DMS79 treated with DMSO at 0.1 percent for 48 hours (cell line): ENCODE measurements at regions not wholly inside any gene's neighbourhood (a gene's known extent, or its start where the extent isn't known, plus 50 kb on each side); places are given as distances from the start of the nearest gene placed in this dataset.
A peak's percentile ranks its signal among the peaks of the same experiment; 100 is the strongest.

Experiments used
- DNase-seq: peaks from one replicate; lab custom pipeline; 2025; lab: John Stamatoyannopoulos, UW

DNA sequence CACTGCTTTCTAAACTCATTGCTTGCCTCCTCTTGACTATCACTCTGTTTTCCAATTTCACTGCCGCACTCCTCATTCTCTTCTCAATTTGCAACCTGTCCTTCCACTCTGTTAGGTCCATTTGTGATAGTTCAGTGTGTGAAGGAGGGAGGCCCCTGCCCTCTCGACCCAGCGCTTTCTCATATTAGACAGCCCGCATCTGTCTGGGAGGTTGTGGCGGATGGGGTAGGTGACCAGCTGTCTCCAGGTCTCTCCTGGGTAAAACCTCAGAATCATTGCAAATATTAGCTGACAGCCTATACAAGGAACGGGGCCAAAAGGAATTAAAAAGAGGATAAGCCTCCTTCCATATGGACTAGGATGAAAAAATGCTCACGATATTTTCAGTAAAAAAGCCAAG, 358.3 kb downstream of the SHQ1 start:
- no peak for DNase-seq

- no peak for DNase-seq
Measured at GRCh38 chr3:72488738-72489035, 359.6 kb downstream of the SHQ1 start.

GRCh38 chr3:72487946-72488737, 360.1 kb downstream of the SHQ1 start:
- peak; percentile 33 for DNase-seq

- DNase-seq = no peak
Measured at GRCh38 chr3:72487078-72487765, 361.0 kb downstream of the SHQ1 start.

- no peak for DNase-seq
Measured at GRCh38 chr3:72485641-72486040, 362.6 kb downstream of the SHQ1 start.

DNA sequence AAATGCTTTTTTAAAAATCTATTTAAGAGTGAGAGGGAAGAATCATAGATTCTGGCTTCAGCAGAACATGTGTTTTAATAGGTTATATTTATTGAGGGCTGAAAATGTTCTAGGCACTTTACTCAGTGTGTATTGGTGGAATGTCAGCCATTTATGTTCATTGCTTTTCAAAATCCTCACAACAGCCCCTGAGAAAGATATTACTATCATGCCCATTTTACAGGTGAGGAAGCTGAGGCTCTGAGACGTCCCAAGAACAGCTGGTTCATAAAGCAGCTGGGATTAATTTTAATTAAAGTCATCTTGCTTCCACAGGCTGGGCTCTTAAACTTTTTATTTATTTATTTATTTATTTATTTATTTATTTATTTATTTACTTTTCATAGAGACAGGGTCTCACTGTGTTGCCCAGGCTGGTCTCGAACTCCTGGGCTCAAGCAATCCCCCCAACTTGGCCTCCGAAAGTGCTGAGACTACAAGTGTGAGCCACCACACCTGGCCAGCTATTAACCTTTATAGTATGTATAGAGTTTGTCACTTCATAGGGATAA, 364.6 kb downstream of the SHQ1 start:
- DNase-seq = no peak

DNA sequence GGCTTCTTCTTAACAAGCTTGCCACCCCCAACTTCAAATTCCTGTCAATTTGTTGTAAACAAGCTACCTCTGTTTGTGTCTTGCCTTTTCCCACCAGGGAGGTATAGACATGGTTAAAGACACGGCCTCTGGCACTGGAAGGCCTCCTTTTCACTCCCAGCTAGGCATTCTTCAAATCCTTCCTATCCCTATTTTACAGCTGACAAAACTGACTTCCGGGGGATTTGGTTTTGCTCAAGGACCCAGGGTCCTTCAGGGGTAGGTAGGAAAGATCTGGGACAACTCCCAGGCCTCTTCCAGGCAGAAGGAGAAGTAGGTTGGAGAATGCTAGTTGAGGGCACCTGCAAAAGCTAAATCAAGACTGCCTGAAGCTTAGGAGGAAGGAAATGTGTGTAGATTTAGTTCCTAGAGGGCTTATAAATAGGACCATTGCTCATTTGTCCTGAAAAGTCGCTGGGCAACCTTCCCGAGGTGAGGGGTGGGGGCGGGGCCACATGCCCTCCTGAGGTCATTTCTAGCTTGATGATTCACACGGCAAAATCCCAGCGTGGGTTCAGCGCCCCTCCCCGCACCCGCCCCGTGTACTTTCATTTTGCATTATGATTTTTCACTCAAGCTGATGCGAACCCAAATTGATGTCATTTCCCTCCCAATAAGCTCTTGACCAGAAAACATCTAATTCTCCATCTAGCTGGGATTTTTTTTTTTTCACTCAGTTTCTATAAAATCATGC, 365.5 kb downstream of the SHQ1 start:
- DNase-seq = no peak

DNA sequence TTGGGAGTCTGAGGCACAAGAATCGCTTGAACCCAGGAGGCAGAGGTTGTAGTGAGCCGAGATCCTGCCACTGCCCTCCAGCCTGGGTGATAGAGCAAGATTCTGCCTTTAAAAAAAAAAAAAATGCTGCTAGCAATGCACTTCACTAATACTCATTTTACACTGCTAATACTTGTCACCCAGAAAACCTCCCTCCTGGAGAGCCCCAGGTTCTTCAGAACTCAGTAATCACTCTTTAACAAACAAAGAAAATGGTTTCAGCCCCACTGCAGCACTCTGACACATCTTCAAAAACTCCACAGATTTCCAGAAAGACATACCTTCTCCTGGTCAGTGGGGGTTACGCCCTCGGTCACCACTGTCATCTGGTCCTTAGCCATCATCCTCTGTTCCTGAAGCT, 366.7 kb downstream of the SHQ1 start:
- DNase-seq = no peak

DNA sequence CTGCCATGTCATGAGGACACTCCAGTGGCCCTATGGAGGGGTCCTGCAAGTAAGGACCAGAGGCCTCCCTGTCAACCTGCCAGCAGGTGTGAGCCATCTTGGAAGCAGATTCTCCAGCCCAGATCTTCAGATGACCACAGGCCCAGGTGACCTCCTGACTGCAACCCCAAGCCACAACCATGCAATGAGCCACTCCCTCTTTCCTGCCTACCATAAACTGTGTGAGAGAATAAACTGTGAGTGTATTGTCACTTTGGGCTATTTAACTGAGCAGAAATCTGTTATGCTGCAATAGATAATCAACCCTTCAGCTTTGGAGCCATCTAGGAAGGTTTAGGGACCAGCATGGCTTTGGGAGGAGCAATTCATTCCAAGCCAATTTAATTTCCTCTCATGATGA, 367.9 kb downstream of the SHQ1 start:
- DNase-seq = no peak

GRCh38 chr3:72479651-72480215, 368.5 kb downstream of the SHQ1 start:
- DNase-seq = no peak

GRCh38 chr3:72476139-72476483, 372.1 kb downstream of the SHQ1 start:
- no peak for DNase-seq

DNA sequence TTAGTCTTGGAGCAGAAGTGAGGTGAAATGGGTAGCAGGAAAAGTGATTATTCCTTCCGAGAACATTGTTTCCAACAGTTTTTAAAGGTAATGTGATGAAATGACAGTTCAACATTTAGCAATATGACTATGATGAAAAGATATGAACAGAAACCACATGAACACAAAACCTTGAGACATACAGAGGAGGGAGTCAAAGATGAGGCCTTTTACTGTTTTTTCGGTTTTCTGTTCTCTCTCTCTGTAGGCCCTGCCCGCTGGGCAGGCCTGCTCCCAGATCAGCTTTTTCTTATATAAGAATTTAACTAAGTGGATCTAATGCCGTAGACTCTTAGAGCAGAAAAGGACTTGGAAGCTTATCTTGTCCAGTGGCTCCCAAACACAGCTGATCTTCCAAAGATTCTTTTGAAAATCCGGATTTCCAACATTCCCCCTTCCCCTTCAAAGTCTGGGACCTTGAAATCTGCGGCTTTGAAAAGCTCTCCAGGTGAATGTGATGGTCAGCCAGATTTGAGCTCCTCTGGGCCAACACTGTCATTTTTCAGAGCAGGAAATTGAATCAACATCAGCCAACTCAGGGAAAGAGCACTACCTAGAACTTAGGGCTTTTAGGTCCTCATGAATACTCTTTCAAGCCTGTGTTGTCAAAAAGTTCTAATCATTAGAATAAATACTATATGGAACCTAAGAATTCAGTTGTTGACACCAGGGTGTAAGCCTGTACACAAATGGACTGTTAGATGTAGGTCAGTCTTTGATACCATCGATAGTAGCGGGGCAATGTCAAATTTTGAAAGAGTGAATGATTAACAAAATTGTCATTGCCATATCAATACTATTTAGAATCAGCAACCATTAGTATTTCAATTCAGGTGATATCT, 372.7 kb downstream of the SHQ1 start:
- no peak for DNase-seq

DNA sequence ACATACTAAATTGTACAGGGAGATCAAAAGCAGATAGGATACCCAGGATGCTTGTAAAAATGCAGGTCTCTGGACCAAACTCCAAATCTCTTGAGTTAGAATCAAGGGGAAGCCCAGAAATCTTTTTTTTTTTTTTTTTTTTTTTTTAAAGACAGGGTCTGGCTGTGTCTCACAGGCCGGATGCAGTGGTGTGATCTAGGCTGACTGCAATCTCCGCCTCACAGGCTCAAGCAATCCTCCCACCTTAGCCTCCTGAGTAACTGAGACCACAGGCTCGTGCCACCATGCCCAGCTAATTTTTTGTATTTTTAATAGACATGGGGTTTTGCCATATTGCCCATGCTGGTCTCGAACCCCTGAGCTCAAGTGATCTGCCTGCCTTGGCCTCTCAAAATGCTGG, 373.5 kb downstream of the SHQ1 start:
- no peak for DNase-seq

GRCh38 chr3:72473156-72473555, 375.1 kb downstream of the SHQ1 start:
- DNase-seq = no peak

- no peak for DNase-seq
Measured at GRCh38 chr3:72470904-72471417, 377.3 kb downstream of the SHQ1 start.

DNA sequence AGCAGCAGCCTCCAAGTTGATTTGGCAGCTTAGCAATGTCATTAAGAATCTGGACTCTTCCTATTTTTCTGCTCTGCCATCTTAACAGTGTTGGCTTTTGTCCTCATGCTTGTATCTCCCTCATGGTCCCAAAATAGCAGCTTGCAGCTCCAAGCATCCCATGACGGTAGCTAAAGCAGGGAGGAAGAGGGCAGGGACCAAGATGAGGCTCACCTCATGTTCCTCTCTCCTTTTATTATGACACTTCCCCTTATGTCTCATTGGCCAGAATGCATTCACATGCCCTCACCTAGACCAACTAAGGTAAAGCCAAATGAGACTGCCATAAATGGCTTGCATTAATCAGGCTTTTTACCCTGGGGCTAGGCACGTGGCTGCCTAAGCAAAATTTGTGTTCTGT, 382.4 kb downstream of the SHQ1 start:
- no peak for DNase-seq

DNA sequence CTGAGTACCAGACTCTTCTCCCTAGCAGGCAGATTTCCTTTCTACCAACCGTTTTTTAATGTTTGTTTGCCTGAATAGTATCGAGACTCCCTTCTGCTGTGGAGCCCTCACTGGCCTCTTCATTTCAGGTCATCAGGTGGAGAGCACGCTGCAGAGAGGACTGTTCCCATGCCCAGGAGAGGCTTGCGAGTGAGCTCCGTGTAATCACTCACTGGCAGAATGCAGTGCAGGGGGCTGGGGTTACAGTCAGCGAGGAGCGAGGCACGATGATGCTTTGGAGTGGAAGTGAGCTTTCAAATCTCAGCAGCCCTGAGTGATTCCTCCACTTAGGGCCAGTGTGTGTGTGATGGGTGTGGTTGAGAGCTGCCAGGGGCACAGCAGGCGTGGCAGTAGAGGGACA, 385.2 kb downstream of the SHQ1 start:
- DNase-seq = no peak

DNA sequence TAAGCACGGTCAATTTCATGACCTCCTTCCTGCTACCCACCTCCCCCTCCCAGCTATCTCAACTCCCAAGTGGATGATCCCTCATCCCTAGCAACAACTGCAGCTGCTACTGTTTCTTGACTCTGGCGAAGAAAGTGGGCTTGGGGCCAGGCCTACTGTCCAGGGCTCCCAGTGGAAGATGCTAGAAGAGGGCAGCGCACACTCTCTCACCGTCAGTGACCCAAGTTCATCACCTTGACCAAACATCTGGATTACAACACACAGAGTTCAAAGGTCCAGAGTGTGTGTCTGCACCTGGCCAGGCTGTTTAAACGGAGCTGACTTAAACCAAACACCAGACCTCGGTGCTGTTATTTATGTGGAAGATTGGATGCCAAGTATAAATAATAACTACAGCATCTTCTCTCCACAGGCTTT, 385.6 kb downstream of the SHQ1 start:
- DNase-seq = no peak

GRCh38 chr3:72461787-72462186, 386.5 kb downstream of the SHQ1 start:
- no peak for DNase-seq

- no peak for DNase-seq
Measured at GRCh38 chr3:72460205-72461174, 387.8 kb downstream of the SHQ1 start.
